GM19452 (cell line): ENCODE measurements at regions not wholly inside any gene's neighbourhood (a gene's known extent, or its start where the extent isn't known, plus 50 kb on each side); places are given as distances from the start of the nearest gene placed in this dataset.
"Not testable (repeated sequence)": the region's sequence is repeated elsewhere in the genome, so short reads cannot be mapped to it uniquely, and the experiment has no call there.

ENCODE experiments used
- ATAC-seq: cut with Tn5 transposase; IDR thresholded peaks from one replicate; pipeline ENCODE4 v1.9.1; 2021; ENCODE audit not compliant: unreplicated experiment

- not testable (repeated sequence) for ATAC-seq
Measured at GRCh38 chrY:18599606-18600005, 53.1 kb downstream of the HSFY1 start.

- peak; percentile 89 for ATAC-seq
Measured at GRCh38 chrY:18601287-18601686, 54.8 kb downstream of the HSFY1 start.

GRCh38 chrY:18606251-18606650, 59.7 kb downstream of the HSFY1 start:
- not testable (repeated sequence) for ATAC-seq

GRCh38 chrY:18608205-18608604, 61.7 kb downstream of the HSFY1 start:
- not testable (repeated sequence) for ATAC-seq

GRCh38 chrY:18615809-18616208, 69.3 kb downstream of the HSFY1 start:
- not testable (repeated sequence) for ATAC-seq

- not testable (repeated sequence) for ATAC-seq
Measured at GRCh38 chrY:18629805-18630516, 83.4 kb downstream of the HSFY1 start.

GRCh38 chrY:18630571-18630970, 84.1 kb downstream of the HSFY1 start:
- not testable (repeated sequence) for ATAC-seq

DNA sequence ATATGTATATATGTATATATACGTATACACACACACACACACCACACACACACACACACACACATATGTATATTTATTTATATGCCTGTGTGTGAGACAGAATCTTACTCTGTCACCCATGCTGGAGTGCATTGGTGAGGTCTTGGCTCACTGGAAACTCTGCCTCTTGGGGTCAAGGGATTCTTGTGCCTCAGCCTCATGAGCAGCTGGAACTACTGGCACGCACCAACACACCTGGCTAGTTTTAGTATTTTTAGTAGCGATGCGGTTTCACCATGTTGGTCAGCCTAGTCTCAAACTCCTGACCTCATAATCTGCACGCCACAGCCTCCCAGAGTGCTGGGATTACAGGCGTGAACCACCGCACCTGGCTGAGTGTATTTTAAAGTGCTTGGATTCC, 85.1 kb downstream of the HSFY1 start:
- ATAC-seq, result not testable (repeated sequence)

- ATAC-seq, result no peak
Measured at GRCh38 chrY:18650746-18651145, 104.2 kb downstream of the HSFY1 start.

- ATAC-seq, result no peak
Measured at GRCh38 chrY:18664559-18664958, 109.0 kb downstream of the HSFY2 start.

DNA sequence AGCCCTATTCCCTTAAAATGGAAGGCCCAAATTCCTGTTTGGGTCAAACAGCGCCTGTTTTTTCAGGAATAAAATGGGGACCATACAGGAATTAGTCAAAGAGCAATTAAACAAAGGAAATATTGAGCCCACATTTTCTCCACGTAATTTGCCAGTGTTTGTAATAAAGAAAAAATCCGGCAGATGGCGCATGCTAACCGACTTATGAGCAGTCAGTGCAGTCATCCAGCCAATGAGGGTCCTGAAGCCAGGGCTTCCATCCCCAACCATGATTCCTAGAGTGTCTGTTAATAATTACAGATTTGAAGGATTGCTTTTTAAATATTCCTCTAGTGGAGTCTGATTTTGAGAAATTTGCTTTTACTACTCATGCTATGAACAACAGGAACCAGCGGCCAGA, 103.7 kb downstream of the HSFY2 start:
- ATAC-seq, result no peak

GRCh38 chrY:18671970-18672369, 101.6 kb downstream of the HSFY2 start:
- ATAC-seq, result no peak

- not testable (repeated sequence) for ATAC-seq
Measured at GRCh38 chrY:18686027-18686426, 87.5 kb downstream of the HSFY2 start.

DNA sequence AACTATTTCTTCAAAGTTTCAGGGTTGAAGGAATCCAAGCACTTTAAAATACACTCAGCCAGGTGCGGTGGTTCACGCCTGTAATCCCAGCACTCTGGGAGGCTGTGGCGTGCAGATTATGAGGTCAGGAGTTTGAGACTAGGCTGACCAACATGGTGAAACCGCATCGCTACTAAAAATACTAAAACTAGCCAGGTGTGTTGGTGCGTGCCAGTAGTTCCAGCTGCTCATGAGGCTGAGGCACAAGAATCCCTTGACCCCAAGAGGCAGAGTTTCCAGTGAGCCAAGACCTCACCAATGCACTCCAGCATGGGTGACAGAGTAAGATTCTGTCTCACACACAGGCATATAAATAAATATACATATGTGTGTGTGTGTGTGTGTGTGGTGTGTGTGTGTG, 85.2 kb downstream of the HSFY2 start:
- ATAC-seq, result not testable (repeated sequence)

DNA sequence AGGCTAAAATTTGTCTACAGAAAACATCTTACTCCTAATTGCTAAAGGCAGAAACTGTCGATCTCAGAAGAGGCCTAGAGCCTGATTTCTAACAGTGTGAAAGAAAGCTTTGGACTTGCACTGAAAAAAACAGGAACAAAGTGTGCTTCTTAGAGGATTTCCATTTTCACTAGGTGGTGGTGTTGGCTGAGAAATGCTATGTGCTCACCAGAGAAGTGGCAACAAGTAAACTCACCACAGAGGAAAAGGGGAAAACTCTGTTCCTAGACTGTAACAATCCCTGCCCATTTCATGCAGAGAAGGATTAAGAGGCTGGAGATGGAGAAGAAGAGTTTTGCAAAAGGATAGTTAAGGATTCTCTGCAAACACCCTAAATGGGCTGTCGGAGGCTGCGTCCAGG, 84.1 kb downstream of the HSFY2 start:
- ATAC-seq, result not testable (repeated sequence)

DNA sequence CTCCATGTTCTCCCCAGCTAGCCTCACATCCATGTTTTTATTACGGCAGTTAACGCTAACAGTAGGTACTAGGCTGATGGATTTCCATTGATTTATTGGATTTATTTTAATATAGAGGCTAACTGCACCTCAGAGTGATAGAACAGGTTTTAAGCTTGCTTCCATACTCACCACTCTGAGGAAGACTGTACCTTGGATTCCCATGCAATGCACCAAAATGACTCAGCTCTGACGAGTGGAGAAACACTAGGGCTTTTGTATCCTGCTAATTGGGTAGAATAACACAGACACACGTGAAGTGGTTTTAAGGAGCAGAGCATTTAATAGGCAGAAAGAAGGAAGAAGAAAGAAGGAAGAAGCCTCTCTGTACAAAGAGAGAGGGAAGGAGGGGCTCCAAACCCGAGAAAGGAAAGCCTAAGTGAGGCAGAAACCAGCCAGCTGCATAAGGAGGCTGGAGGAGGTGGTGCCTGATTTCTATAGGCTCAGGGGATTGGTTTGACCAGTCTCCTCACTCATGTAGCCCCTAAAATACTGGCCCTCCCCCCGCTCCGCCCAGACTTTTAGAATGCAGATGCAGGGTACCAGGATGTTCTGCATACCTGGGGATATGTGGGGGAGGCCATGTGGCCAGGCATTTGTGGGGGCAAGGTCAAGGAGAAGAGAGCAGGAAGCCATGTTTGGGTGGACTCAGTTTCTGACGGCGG, 83.5 kb downstream of the HSFY2 start:
- ATAC-seq, result not testable (repeated sequence)

DNA sequence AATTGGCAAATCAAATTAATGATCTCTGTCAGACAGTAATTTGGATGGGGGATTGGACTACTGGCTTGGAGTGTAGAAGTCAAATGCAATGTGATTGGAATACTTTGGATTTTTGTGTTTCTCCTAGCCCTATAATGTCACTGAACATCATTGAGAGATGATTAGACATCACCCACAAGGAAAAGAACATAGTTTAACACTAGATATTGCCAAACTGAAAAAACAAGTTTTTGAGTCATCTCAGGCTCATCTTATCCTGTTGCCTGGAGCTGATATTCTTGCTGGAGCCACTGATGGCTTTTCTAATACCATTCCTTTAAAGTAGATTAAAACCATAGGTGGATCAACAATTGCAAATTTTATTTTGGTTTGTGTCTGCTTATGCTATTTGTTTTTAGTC, 76.7 kb downstream of the HSFY2 start:
- not testable (repeated sequence) for ATAC-seq

GRCh38 chrY:18704198-18704597, 69.3 kb downstream of the HSFY2 start:
- not testable (repeated sequence) for ATAC-seq

DNA sequence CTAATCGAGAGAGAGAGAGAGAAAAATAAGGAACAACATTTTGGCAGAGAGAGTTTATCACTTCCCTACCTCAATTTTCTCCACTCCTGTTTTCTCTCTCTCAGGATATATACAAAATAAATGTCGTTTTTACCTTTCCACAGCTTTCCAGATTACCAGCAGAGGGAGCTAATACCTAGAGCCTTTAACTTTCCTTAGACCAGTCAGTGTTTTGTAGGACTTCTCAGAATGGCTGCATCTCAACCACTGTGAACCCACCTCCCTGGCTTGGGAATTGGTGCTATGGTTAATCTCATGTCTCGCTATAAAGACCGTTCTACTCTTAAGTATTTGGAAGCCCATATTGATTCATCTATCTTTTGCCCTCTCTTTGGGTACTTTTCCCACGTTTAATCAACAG, 61.8 kb downstream of the HSFY2 start:
- ATAC-seq, result not testable (repeated sequence)

DNA sequence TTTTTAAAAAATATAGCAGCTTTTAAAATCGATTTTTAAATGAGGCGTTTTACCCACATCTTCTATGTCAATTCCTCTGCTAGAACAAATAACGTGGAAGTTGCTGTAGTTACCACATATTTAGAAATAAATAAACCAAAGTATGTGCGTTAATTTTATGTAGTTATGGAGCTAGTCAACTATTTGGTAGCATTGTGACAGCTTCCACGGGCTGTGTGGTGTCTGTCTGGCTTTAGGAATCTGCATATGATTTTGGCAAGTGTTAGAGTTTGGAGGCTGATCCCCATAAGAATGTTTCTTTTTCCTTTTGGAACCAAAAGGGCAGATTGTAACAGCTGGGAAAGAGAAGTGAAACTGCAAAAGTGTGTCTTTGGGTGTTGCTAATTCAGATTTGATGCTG, 59.8 kb downstream of the HSFY2 start:
- not testable (repeated sequence) for ATAC-seq

- ATAC-seq, result peak; percentile 82
Measured at GRCh38 chrY:18718714-18719113, 54.8 kb downstream of the HSFY2 start.

- not testable (repeated sequence) for ATAC-seq
Measured at GRCh38 chrY:18720395-18720794, 53.1 kb downstream of the HSFY2 start.
